ENCODE measurements at regions not wholly inside any gene's neighbourhood (a gene's known extent, or its start where the extent isn't known, plus 50 kb on each side); places are given as distances from the start of the nearest gene placed in this dataset.
"Not testable (repeated sequence)": the region's sequence is repeated elsewhere in the genome, so short reads cannot be mapped to it uniquely, and the experiment has no call there.

GRCh38 chr4:49229243-49229642 lies 243.2 kb downstream of the CWH43 start:
- not testable (repeated sequence) for DNase-seq

GRCh38 chr4:49229713-49230112 lies 243.6 kb downstream of the CWH43 start:
- not testable (repeated sequence) for DNase-seq

GRCh38 chr4:49233346-49233745 lies 247.3 kb downstream of the CWH43 start:
- not testable (repeated sequence) for DNase-seq

GRCh38 chr4:49233749-49234148 lies 247.7 kb downstream of the CWH43 start:
- DNase-seq: not testable (repeated sequence)

- DNase-seq: not testable (repeated sequence)
Measured at GRCh38 chr4:49234382-49234781, 248.3 kb downstream of the CWH43 start.

GRCh38 chr4:49235413-49236160 lies 249.5 kb downstream of the CWH43 start:
- not testable (repeated sequence) for DNase-seq

- not testable (repeated sequence) for DNase-seq
Measured at GRCh38 chr4:49236474-49236873, 250.4 kb downstream of the CWH43 start.

GRCh38 chr4:49241295-49241694 lies 255.2 kb downstream of the CWH43 start:
- not testable (repeated sequence) for DNase-seq

GRCh38 chr4:49262786-49263185 lies 276.7 kb downstream of the CWH43 start:
- DNase-seq: not testable (repeated sequence)

- DNase-seq: not testable (repeated sequence)
Measured at GRCh38 chr4:49270435-49270834, 284.4 kb downstream of the CWH43 start.

- DNase-seq: not testable (repeated sequence)
Measured at GRCh38 chr4:49270912-49271311, 284.8 kb downstream of the CWH43 start.

GRCh38 chr4:49285905-49286304 lies 299.8 kb downstream of the CWH43 start:
- DNase-seq: not testable (repeated sequence)

GRCh38 chr4:49286926-49287745 lies 301.1 kb downstream of the CWH43 start:
- DNase-seq: not testable (repeated sequence)

- DNase-seq: peak; percentile 1
Measured at GRCh38 chr4:49287893-49288292, 301.8 kb downstream of the CWH43 start.

GRCh38 chr4:49288796-49289195 lies 302.7 kb downstream of the CWH43 start:
- DNase-seq: peak; percentile 0

GRCh38 chr4:49314815-49315214 lies 328.7 kb downstream of the CWH43 start:
- DNase-seq: not testable (repeated sequence)

- DNase-seq: not testable (repeated sequence)
Measured at GRCh38 chr4:49320725-49321410, 334.8 kb downstream of the CWH43 start.

GRCh38 chr4:49321511-49322300 lies 335.6 kb downstream of the CWH43 start:
- not testable (repeated sequence) for DNase-seq

GRCh38 chr4:49322610-49323572 lies 336.8 kb downstream of the CWH43 start:
- DNase-seq: not testable (repeated sequence)

- DNase-seq: not testable (repeated sequence)
Measured at GRCh38 chr4:49323573-49323940, 337.5 kb downstream of the CWH43 start.
